ENCODE measurements at regions not wholly inside any gene's neighbourhood (a gene's known extent, or its start where the extent isn't known, plus 50 kb on each side); places are given as distances from the start of the nearest gene placed in this dataset.

DNA sequence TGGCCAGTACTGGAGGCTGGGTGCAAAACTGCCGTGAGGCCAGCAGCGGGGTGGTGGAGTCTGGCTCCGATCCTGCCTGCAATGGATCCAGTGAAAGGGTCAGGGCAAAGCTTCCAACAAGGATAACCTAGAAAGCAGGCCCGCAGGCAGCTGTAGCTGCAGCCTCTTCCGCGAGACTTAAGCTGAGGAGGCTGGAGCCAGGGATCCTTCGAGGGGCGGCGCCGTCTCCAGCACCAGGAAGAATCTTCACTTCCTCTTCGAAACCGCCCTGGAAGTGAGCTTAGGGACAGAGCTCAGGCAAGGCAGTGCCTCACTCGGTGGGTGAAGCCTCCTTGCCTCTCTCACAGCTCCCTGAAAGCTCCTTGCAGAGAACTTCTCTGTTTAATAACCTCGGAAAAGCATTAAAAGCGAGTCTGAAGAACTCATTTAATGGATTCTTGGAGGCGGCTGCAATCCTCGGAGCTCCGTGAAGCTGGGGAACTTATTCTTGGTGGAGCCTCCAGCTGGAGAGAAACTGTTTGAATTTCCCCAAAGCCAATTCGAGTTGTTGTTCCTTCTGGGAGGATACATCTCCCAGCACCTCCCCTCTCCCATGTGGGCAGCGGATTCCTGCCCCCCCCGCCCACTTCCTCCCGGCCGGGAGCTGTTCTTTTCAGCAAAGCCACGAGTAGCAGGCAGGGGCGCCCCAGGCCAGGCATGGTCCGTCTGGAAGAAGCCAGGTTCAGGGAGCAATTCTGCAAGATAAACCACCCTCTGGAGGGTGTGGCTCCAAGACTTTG, 169.9 kb downstream of the CTTN start:
- FAIRE-seq (no peak), DNase-seq (ENCODE audit: insufficient read length, low spot score) (peak; percentile 73)
- peak; percentile 48 for TF ChIP-seq POLR2A (IDR thresholded peaks at IDR 0.05; ENCODE audit: low read depth, low read length)

DNA sequence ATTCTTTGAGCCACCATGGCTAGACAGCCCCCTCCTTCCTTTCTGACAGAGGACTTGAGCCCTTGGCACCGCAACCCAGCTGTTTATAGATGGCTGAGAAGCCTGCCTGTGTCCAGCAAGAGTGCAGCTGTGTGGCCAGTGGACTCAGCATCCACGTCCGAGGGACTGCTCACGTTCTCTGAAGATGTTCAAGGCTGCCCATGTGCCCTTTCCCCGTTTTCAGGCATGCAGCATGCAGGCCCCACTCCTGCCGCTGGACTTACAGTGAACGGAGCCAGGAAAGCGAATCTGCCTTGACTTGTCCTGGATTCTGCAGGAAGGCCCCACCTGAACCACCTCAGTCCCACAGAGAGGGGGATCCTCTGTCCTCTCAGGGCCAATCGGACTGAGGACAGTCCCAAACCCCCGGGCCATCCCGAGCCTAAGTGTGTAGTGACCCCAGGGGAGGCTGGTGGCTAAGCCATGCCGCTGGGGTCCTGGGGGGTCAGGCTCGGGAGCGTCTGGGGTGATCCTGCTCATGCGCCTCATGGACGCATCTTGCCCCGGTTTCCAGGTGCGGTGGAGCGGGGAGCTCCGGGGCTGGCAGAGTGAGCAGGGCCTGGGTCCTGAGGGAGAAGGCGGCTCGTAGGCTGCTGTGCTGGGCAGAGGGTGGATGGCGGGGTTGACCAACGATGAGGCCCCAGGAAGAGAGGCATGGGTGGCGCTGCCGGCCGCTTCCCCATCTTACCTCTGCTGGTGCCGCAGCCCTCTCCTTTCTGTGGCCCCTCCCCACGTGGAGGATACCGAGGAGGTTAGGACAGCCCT, 170.7 kb downstream of the CTTN start:
- FAIRE-seq (no peak), DNase-seq (ENCODE audit: insufficient read length, low spot score) (no peak)
- no peak for TF ChIP-seq POLR2A (IDR thresholded peaks at IDR 0.05; ENCODE audit: low read depth, low read length)

DNA sequence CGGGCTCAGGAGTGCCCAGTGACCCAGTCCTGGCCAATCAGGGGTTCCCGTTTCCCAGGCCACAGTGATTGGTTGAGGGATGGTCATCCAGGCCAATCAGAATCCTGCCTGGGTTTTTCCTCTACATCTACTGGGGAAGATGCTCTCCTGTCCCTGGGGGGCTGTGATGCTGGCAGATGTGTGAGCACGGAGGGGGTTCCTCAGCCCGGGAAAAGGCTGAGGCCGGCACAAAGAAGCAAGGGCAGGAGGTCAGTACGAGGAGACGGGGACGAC, 171.2 kb downstream of the CTTN start:
- FAIRE-seq: no peak
- TF ChIP-seq POLR2A (IDR thresholded peaks at IDR 0.05; ENCODE audit: low read depth, low read length): no peak
- no peak for DNase-seq (ENCODE audit: insufficient read length, low spot score)

DNA sequence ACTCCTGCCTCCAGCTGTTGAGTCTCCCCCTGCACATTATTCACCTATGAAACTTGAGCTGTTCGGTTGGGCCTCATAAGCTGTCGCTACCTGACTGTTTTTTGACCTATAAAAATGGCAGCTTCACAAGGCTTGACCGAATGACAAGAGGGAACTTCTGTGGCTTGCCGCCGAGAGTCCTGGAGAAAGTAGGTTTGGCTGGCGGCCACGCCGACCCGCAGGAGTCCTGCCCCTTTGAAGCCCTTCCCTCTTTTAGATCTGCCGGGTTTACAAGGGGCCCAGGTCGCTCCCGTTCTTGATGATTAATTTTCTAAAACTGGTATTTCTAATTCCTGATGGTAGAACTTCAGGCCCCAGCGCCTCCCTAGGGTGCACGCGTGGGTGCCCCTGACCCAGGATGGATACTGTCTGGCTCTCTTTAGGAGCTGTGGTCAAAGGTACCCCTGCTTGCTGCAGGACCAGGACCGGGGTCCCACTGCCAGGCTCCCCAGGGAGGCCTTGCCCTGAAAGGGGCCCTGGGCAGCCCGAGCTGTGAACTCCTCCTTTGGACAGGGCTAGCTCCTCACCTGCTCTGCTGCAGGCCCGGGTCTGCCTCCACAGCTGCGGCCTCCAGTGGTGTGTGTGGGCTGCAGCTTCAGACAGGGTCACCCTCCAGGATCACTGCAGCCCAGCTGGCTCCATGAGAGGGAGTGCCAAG, 171.8 kb downstream of the CTTN start:
- FAIRE-seq (no peak), DNase-seq (ENCODE audit: insufficient read length, low spot score) (no peak)
- TF ChIP-seq POLR2A (IDR thresholded peaks at IDR 0.05; ENCODE audit: low read depth, low read length): no peak

DNA sequence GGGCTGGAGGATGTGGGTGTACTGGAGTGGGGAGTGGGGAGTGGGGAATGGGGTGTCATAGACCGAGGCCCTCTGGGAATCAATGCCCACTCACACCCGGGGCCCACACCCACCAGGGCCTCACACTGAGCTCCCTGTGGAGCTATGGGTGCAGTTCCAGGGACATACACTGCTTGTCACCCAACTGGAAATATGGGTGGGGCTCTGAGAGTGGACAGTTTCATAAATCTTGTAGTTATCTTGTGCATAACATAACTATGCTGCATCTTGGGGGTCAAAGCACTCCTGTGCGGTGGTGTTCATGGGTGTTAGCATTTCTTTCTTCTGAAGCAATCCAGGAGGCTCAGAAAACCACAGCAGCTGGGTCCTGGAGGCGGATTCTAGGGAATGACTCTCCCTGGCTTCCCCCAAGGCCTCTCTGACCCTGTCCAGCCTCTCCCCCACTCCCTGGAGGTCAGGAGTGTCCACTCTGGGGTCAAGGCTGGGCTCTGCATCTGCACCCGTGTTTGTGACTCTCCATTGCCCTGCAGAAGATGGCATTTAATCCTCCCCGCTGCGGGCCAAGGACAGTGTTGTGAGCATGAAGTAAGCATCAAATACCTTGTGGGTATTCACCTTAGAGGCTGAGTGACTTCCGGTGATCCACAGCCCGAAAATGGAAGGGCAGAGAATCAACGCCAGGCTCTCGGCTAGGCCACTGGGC, 172.5 kb downstream of the CTTN start:
- no peak for FAIRE-seq
- TF ChIP-seq POLR2A (IDR thresholded peaks at IDR 0.05; ENCODE audit: low read depth, low read length): no peak
- no peak for DNase-seq (ENCODE audit: insufficient read length, low spot score)

DNA sequence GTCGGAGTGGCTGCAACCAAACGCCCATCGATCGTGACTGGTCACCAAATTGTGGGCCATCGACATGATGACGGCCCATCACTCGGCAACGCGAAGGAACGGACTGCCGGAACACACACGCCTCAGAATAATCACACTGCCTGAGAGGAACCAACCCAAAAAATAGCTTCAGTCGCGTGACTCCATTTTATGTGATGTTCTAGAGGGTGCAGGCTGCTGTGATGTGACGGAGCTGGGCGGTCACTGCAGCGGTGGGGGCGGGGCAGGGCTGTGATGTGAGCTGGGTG, 174.6 kb downstream of the CTTN start:
- no peak for FAIRE-seq
- no peak for TF ChIP-seq POLR2A (IDR thresholded peaks at IDR 0.05; ENCODE audit: low read depth, low read length)
- DNase-seq (ENCODE audit: insufficient read length, low spot score): no peak

DNA sequence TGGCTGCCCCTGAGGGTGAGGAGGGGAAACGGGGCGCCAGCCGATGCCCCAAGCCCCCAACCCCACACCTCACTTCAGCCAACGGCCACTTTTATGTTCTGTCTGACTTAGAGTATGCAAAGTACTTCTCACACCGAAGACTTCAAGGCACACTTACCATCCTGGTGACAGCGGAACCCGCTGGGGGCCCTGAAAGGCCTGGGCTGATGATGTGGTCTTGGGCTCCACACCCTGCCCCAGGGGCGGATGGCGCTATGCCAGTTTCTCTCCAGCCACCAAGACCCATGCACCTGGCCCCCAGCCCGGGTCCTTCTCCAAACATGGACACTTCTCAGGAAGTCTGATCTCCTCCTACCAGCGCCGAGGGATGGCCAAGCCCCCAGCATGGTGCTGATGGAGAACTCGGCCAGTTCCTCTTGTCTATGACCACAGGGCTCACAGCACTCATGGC, 175.4 kb downstream of the CTTN start:
- no peak for TF ChIP-seq POLR2A (IDR thresholded peaks at IDR 0.05; ENCODE audit: low read depth, low read length)
- DNase-seq (ENCODE audit: insufficient read length, low spot score) (no peak), FAIRE-seq (no peak)

DNA sequence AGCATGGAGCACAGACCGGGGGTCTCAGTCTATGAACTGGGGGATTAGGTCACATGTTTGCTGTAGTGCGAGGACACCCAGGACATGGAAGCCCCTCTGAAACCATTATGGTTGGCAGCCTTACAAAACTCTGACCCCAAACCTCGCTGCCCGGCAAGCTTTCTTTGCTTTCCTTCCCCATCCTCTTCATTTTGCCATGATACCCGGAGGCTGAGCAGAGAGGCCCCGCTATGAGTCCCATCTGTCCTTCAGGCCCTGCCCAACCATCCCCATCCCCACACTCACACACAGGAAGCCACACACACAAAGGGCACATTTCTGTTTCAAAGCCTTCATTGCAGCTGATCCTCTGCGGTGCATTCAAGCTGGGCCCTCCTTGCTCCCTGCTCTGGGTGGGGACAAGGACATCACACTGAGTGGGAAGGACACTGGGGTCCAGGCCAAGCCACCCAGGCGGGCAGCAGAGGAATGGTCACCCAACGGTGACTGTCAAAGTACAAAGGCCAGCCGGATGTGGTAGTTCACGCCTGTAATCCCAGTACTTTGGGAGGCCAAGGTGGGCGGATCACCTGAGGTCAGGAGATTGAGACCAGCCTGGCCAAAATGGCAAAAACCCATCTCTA, 176.5 kb downstream of the CTTN start:
- FAIRE-seq (no peak), DNase-seq (ENCODE audit: insufficient read length, low spot score) (no peak)
- TF ChIP-seq POLR2A (IDR thresholded peaks at IDR 0.05; ENCODE audit: low read depth, low read length): no peak

DNA sequence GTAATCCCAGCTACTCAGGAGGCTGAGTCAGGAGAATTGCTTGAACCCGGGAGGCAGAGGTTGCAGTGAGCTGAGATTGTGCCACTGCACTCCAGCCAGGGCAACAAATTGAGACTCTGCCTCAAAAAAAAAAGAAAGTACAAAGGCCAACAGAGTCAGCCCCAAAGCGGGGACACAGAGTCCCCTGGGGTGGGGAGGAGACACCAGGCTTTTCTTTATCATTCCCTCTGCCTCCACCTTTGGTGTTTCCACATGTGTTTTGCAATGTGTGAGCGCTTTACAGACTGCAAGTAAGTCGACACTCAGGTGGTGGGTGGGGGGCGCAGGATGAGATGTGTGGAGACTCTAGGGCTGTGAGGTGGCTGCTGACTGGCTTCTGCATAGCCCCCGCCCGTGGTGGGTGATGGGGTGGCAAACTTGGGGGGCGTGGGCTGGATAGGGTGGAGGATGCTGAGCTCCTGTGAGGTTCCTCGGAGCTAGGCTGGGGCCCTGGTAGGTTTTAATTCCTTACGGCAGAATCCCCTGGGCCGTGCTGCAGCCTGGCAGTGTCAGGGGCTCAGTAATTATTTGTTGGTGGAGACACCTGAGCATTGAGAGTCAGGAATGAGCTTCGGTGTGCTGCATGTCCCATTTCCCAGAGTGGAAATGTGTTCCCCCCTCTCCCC, 177.2 kb downstream of the CTTN start:
- TF ChIP-seq POLR2A (IDR thresholded peaks at IDR 0.05; ENCODE audit: low read depth, low read length): no peak
- FAIRE-seq (no peak), DNase-seq (ENCODE audit: insufficient read length, low spot score) (no peak)

DNA sequence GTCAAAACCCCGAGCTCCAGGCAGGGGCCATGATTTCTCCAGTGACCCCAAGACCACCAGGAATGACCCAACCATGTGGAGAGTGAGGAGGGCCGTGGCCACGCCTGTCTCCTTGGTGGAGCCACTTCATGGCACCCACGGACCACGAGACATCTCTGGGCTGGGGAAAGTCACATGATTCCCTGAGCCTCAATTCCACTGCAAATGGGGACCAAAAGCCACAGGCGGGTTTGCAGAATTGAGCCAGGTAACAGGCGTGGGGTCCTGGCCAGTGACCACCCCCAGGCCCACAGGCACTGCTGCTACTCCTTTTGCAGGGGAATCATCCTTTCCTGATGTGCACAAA, 178.9 kb downstream of the CTTN start:
- FAIRE-seq: no peak
- TF ChIP-seq POLR2A (IDR thresholded peaks at IDR 0.05; ENCODE audit: low read depth, low read length): no peak
- no peak for DNase-seq (ENCODE audit: insufficient read length, low spot score)

DNA sequence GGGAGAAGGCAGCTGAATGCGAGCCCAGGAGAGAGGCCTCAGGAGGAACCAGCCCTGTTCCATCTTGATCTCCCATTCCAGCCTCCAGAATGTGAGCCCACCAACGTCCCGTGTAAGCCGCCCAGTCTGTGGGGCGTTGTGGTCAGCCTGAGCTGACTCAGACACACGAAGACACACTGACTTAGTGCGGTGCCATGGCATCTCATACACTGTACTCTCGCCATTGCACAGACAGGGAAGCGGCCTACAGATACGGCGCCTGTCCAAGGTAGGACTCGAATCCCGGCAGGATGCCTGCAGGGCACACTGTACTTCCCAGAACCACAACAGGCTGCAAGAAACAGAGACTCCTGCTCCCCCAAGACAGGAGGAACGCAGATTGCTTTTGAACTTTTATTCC, 179.6 kb downstream of the CTTN start:
- no peak for DNase-seq (ENCODE audit: insufficient read length, low spot score)
- no peak for FAIRE-seq
- no peak for TF ChIP-seq POLR2A (IDR thresholded peaks at IDR 0.05; ENCODE audit: low read depth, low read length)

DNA sequence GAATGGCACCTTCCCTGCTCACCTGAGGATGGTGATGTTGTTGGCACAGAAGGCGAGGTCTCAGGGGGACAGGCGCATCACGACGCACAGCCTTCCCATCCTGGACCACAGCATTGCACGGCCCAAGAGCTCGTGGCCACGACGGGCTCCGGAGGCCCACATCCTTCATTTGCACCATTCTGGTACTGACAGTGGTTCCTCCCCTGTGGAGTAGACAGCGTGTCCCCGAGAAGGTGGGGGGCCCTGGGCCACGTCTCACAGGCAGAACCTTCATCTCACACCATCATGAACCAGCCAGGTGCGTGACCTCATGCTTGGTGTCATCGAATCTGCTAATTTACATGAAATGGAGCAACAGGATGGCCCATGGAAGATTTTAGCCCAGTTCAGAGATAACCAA, 180.0 kb downstream of the CTTN start:
- FAIRE-seq (no peak), DNase-seq (ENCODE audit: insufficient read length, low spot score) (no peak)
- TF ChIP-seq POLR2A (IDR thresholded peaks at IDR 0.05; ENCODE audit: low read depth, low read length): no peak

DNA sequence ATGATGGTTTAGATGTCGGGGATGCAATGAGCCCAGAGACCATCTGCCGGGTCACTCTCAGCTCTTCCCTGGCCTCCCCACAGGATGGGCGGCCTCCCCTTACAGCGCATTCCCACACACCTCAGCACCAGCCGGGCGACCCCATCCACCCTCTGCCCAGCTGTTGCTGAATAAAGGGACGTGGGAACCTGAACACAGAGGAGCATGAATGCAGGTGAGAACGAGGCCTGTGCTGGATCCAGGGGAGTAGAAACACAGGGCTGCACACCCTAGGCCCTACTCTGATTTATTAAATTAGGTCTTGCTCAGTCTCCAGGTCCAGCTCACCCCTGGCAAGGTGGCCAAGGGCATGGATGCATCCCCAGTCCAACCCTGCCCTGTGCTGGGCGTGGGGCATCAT, 180.5 kb downstream of the CTTN start:
- TF ChIP-seq POLR2A (IDR thresholded peaks at IDR 0.05; ENCODE audit: low read depth, low read length): no peak
- no peak for FAIRE-seq
- DNase-seq (ENCODE audit: insufficient read length, low spot score): no peak
